ENCODE measurements at regions not wholly inside any gene's neighbourhood (a gene's known extent, or its start where the extent isn't known, plus 50 kb on each side); places are given as distances from the start of the nearest gene placed in this dataset.

GRCh38 chr6:149244105-149244504 is 73.4 kb upstream of the TAB2 start:
- Histone ChIP-seq H3K79me2 (ENCODE audit: control insufficient read depth, insufficient read depth, low read length) (no peaks in the 10 kb centered on the region), H3K9me3 (replicated peaks; ENCODE audit: control insufficient read depth, insufficient read depth, low read depth, low read length) (no peaks in the 10 kb centered on the region), H3K4me1 (replicated peaks in 1 of 2; ENCODE audit: control insufficient read depth in 2 of 2, insufficient read depth in 2 of 2, low read length in 2 of 2) (peaks cover 0 to 10% of the 10 kb centered on the region in 2 experiments; a peak in 3 of 5 replicates), H3K36me3 (ENCODE audit: control insufficient read depth, insufficient read depth, low read length) (no peaks in the 10 kb centered on the region), H3K27ac (ENCODE audit: extremely low read depth, low read depth, low read length) (no peak overlapping the region), H3K9me1 (ENCODE audit: control insufficient read depth, insufficient read depth, low read length) (no peaks in the 10 kb centered on the region), H3K27me3 (ENCODE audit: control insufficient read depth in 2 of 2, insufficient read depth in 2 of 2, low read length in 2 of 2) (peaks cover 6 to 13% of the 10 kb centered on the region in 2 experiments; a peak in 3 of 5 replicates), H2AFZ (ENCODE audit: low read depth, low read length) (no peak overlapping the region), H3K9ac (ENCODE audit: insufficient read depth in 1 of 2, low read depth in 2 of 2, low read length in 2 of 2) (no peak overlapping the region), H4K20me1 (replicated peaks; ENCODE audit: control insufficient read depth, insufficient read depth, low read length) (no peaks in the 10 kb centered on the region), H3K4me2 (ENCODE audit: insufficient read depth, low read length) (no peak overlapping the region), H3K4me3 (no peak overlapping the region)
- WGBS (ENCODE audit: insufficient coverage, low coverage, missing lambda C conversion rate), result 33% methylated on average over 7 of the region's 7 CpGs
- DNase-seq (ENCODE audit: extremely low read depth in 1 of 4, low spot score in 3 of 4) (no peak), ATAC-seq (no peak), FAIRE-seq (no peak)
- ChIA-PET CTCF (ENCODE audit: low intra/inter-chr PET ratio) (no interaction called here), POLR2A (no interaction called here)
- in situ Hi-C loops (cut with MboI), result no loop called here
- TF ChIP-seq OTX1 (CRISPR knock-in tag; IDR thresholded peaks at IDR 0.05), result no peak
- TF ChIP-seq MEIS2 (IDR thresholded peaks at IDR 0.05; ENCODE audit: partially characterized antibody), result no peak
- no peak for TF ChIP-seq POLR2B (IDR thresholded peaks at IDR 0.05; ENCODE audit: low read depth, partially characterized antibody)
- TF ChIP-seq ZFP36 (IDR thresholded peaks at IDR 0.05; ENCODE audit: low read depth, low read length, partially characterized antibody), result no peak
- no peak for TF ChIP-seq ZNF764 (CRISPR knock-in tag; IDR thresholded peaks at IDR 0.05; ENCODE audit: low read depth)
- peak; percentile 36 for TF ChIP-seq ZNF316 (IDR thresholded peaks at IDR 0.05)
- no peak for TF ChIP-seq ZBTB8A (IDR thresholded peaks at IDR 0.05; ENCODE audit: partially characterized antibody)
- no peak for TF ChIP-seq EHMT2 (IDR thresholded peaks at IDR 0.05)
- TF ChIP-seq U2AF1 (optimal IDR thresholded peaks at IDR 0.05; ENCODE audit: low read depth, low read length), result no peak
- no peak for TF ChIP-seq ZFP1 (CRISPR knock-in tag; IDR thresholded peaks at IDR 0.05)
- TF ChIP-seq TRIM24 (IDR thresholded peaks at IDR 0.05), result peak in 1 of 2 experiments; percentile 43; a peak in 1 of 4 replicates
- no peak for TF ChIP-seq NR4A1 (CRISPR knock-in tag; IDR thresholded peaks at IDR 0.05)
- no peak for TF ChIP-seq NR4A1 (tag; IDR thresholded peaks at IDR 0.05)
- TF ChIP-seq TGIF2 (CRISPR knock-in tag; IDR thresholded peaks at IDR 0.05), result no peak
- TF ChIP-seq ZNF707 (CRISPR knock-in tag; conservative IDR thresholded peaks at IDR 0.05), result no peak
- TF ChIP-seq DACH1 (IDR thresholded peaks at IDR 0.05; ENCODE audit: partially characterized antibody), result no peak
- TF ChIP-seq E2F5 (CRISPR knock-in tag; IDR thresholded peaks at IDR 0.05), result no peak
- peak; percentile 75 for TF ChIP-seq NFIC (IDR thresholded peaks at IDR 0.05)
- TF ChIP-seq TCF7L2 (IDR thresholded peaks at IDR 0.05; ENCODE audit: low read depth, low read length), result no peak
- intact Hi-C loops (cut with micrococcal nuclease), result no loop called here
- no TSS peak for BruUV-seq (replicated peaks)
